ENCODE measurements at regions not wholly inside any gene's neighbourhood (a gene's known extent, or its start where the extent isn't known, plus 50 kb on each side); places are given as distances from the start of the nearest gene placed in this dataset.

DNA sequence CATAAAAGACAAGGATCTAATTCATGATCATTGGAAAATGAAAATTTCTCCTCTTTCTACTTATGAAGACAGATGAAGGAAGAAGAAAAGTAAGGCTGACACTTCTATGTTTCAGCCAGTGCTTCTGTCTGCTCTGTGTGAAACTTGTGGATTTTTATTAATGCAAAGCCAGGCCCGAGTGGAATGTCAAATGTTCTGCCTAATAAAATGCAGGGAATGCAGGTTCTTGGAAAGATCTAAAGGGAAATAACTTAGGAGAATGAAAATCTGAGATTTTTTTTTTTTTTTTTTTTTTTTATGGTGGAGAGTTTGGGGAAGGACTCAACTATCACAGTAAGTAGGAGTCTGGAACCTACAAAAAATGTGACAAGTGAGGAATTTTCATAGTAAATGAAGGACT, 1732.3 kb upstream of the SLC10A2 start:
- H3K4me1 Mint-ChIP-seq (ENCODE audit: low read depth): no peaks in the 10 kb centered on the region
- no peak overlapping the region for H3K27ac Mint-ChIP-seq
- peaks cover 7% of the 10 kb centered on the region; the same call in 1 of the 2 replicates for H3K9me3 Mint-ChIP-seq
- H3K4me3 Mint-ChIP-seq: no peak overlapping the region
- TF ChIP-seq, protein P1, sequence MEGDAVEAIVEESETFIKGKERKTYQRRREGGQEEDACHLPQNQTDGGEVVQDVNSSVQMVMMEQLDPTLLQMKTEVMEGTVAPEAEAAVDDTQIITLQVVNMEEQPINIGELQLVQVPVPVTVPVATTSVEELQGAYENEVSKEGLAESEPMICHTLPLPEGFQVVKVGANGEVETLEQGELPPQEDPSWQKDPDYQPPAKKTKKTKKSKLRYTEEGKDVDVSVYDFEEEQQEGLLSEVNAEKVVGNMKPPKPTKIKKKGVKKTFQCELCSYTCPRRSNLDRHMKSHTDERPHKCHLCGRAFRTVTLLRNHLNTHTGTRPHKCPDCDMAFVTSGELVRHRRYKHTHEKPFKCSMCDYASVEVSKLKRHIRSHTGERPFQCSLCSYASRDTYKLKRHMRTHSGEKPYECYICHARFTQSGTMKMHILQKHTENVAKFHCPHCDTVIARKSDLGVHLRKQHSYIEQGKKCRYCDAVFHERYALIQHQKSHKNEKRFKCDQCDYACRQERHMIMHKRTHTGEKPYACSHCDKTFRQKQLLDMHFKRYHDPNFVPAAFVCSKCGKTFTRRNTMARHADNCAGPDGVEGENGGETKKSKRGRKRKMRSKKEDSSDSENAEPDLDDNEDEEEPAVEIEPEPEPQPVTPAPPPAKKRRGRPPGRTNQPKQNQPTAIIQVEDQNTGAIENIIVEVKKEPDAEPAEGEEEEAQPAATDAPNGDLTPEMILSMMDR (IDR thresholded peaks at IDR 0.05): no peak
- H3K27me3 Mint-ChIP-seq (ENCODE audit: insufficient read depth): peaks cover 1% of the 10 kb centered on the region; the same call in 1 of the 2 replicates
- H3K36me3 Mint-ChIP-seq (ENCODE audit: low read depth): no peaks in the 10 kb centered on the region
- no peak for DNase-seq

DNA sequence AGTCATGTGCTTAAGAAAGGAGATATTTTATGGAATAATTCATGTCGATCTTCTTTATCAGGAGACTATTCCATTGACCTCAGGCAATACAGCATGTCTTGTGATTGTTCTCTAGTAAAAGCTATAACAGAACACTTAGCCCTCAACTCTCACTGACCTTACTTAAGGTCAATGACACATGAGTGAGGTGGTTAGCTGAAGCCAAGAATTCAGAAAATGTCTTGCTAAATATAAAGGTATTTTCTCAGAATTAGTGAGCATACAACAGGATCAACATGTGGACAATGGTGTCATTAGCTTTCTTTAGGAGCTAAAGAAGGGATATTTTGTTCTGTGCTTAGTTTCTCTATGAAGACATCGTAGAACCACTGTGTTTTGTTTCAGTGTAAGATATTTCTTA, 1730.4 kb upstream of the SLC10A2 start:
- Mint-ChIP-seq H3K27me3 (ENCODE audit: insufficient read depth) (peaks cover 1% of the 10 kb centered on the region; the same call in 1 of the 2 replicates), H3K36me3 (ENCODE audit: low read depth) (no peaks in the 10 kb centered on the region), H3K4me3 (no peak overlapping the region; the same call in 1 of the 2 replicates), H3K27ac (no peak overlapping the region), H3K4me1 (ENCODE audit: low read depth) (no peaks in the 10 kb centered on the region), H3K9me3 (peaks cover 7% of the 10 kb centered on the region; the same call in 1 of the 2 replicates)
- no peak for DNase-seq
- TF ChIP-seq, protein P1 (IDR thresholded peaks at IDR 0.05): no peak

GRCh38 chr13:104785952-104786351, 1719.7 kb upstream of the SLC10A2 start:
- Mint-ChIP-seq H3K9me3 (peaks cover 3% of the 10 kb centered on the region; the same call in 1 of the 2 replicates), H3K27ac (no peak overlapping the region), H3K4me3 (peak overlapping the region; percentile 54; the same call in 1 of the 2 replicates), H3K36me3 (ENCODE audit: low read depth) (no peaks in the 10 kb centered on the region; the same call in 1 of the 2 replicates), H3K4me1 (ENCODE audit: low read depth) (peaks cover 6% of the 10 kb centered on the region; the same call in 1 of the 2 replicates), H3K27me3 (ENCODE audit: insufficient read depth) (no peaks in the 10 kb centered on the region; the same call in 1 of the 2 replicates)
- DNase-seq: no peak
- TF ChIP-seq, protein P1 (IDR thresholded peaks at IDR 0.05): no peak

DNA sequence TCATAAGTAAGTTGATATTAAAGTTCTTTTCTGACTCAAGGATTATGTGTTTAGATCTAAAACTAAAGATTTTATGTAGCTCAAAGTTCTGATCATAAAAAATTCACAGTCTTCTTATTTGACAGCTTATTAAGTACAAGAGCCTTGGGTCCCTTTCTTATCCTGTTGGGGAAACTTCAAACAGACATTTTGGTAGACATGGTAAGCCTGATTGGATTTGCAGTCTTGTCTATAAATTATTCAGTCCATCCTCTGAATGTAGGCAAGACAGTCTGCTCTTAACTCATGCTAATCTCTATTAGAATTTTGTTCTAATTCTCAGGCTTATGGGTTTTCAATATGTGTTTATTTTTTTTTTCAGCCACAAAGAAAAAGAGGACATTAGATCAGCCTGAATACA, 1718.7 kb upstream of the SLC10A2 start:
- peaks cover 14% of the 10 kb centered on the region; the same call in 1 of the 2 replicates for H3K4me1 Mint-ChIP-seq (ENCODE audit: low read depth)
- no peak for DNase-seq
- TF ChIP-seq, protein P1 (IDR thresholded peaks at IDR 0.05): no peak
- no peaks in the 10 kb centered on the region; the same call in 1 of the 2 replicates for H3K27me3 Mint-ChIP-seq (ENCODE audit: insufficient read depth)
- no peak overlapping the region for H3K4me3 Mint-ChIP-seq
- H3K27ac Mint-ChIP-seq: no peak overlapping the region
- no peaks in the 10 kb centered on the region; the same call in none of the 2 replicates for H3K36me3 Mint-ChIP-seq (ENCODE audit: low read depth)
- H3K9me3 Mint-ChIP-seq: peaks cover 4% of the 10 kb centered on the region; the same call in 1 of the 2 replicates

DNA sequence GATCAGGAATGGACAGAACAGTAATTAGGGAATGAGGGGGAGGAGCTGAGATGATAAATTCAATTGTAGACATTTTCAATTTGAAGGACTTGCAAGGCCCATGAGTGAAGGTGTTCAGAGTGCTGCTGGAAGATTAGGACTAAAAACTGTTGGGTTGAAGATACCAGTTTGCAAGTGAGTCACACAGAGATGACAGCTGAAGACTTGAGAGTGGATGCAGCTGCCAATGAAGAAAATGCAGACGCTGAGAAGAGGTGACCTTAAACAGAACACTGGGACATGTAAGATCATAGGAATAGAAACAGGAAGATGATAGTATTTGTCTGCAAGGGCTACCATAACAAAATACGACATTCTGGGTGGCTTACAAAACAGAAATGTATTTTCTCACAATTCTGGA, 1716.5 kb upstream of the SLC10A2 start:
- Mint-ChIP-seq H3K9me3 (peaks cover 4% of the 10 kb centered on the region; the same call in 1 of the 2 replicates), H3K4me1 (ENCODE audit: low read depth) (peaks cover 26% of the 10 kb centered on the region; the same call in 1 of the 2 replicates), H3K36me3 (ENCODE audit: low read depth) (no peaks in the 10 kb centered on the region; the same call in none of the 2 replicates), H3K27ac (no peak overlapping the region), H3K4me3 (no peak overlapping the region), H3K27me3 (ENCODE audit: insufficient read depth) (no peaks in the 10 kb centered on the region; the same call in 1 of the 2 replicates)
- DNase-seq: no peak
- TF ChIP-seq, protein P1 (IDR thresholded peaks at IDR 0.05): no peak
